T follicular helper cell (primary cell): ENCODE measurements at regions not wholly inside any gene's neighbourhood (a gene's known extent, or its start where the extent isn't known, plus 50 kb on each side); places are given as distances from the start of the nearest gene placed in this dataset.

Experiments used
- DNase-seq: peaks from one replicate; pipeline ENCODE4 v3.0.0-alpha.2; 2020; ENCODE audit warnings: low read depth

GRCh38 chr7:67422601-67423000 lies 426.0 kb downstream of the TYW1 start:
- no peak for DNase-seq

DNA sequence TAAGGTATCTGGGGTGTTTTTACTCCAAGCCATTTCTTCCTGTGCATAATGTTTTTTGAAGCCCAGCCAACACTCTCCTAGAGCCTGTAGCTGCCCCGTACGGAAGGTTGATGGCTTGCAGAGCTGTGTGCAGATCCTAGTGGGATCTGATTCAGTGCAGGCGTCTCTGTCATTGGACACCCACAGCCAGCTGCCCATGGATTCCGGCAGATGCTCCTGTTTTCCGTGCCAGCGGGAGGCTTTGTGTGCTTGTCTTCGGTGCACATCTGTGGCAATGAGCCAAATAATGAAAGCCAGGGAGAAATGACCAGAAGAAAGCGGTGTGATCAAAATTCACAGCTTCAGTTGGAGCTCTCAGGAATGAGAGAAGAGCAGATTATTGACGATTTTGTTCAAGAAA lies 426.4 kb downstream of the TYW1 start:
- no peak for DNase-seq

GRCh38 chr7:67426654-67427053 lies 430.0 kb downstream of the TYW1 start:
- DNase-seq: no peak

GRCh38 chr7:67429735-67430134 lies 433.1 kb downstream of the TYW1 start:
- no peak for DNase-seq

GRCh38 chr7:67432536-67433234 lies 436.1 kb downstream of the TYW1 start:
- DNase-seq: no peak

GRCh38 chr7:67435894-67436535 lies 439.4 kb downstream of the TYW1 start:
- DNase-seq: no peak

DNA sequence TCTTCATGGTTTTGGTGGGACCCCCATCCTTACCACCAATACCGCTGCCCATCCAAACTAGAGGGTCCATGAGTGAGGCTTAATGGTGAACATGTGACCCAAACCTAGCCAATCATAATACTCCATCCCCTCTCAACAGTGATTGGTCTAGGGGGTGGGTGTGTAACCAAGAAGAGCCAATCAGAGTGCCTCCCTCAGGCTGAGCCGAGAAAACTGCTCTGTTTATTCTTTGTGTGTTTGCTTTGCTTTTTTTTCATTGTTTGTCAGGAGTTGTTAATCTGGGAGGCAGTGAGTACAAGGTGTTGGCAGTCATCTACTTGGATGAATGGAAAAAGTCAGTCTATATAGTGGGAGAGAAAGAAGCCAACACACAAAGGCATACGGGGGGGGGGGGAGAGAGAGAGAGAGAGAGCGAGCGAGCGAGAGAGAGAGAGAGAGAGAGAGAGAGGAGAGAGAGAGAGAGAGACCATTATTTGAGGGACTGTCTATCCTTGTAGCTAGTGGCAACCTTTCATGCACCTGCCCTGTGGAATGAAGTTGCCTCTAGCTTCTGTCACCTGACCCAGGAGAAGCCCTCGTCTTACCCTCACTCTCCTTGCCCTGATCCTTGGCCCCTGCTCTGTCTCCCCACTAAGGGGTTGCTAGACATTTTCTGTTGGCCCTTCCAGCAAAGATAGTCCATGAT lies 441.7 kb downstream of the TYW1 start:
- DNase-seq: no peak

- DNase-seq: no peak
Observed at GRCh38 chr7:67438913-67439505, 442.4 kb downstream of the TYW1 start.

DNA sequence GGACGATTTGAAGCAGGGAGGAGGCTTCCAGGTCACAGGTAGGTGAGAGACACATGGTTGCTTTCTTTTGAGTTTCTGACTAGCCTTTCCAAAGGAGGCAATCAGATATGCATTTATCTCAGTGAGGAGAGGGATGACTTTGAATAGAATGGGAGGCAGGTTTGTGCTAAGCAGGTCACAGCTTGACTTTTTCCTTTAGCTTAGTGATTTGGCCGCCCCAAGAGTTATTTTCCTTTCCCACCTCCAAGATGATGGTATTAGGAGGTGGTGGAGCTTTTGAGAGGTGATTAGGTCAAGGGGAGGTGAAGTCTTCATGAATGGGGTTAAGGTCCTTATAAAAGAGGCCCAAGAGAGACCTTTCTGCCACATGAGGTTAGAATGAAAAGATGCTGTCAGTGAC lies 443.7 kb downstream of the TYW1 start:
- no peak for DNase-seq

DNA sequence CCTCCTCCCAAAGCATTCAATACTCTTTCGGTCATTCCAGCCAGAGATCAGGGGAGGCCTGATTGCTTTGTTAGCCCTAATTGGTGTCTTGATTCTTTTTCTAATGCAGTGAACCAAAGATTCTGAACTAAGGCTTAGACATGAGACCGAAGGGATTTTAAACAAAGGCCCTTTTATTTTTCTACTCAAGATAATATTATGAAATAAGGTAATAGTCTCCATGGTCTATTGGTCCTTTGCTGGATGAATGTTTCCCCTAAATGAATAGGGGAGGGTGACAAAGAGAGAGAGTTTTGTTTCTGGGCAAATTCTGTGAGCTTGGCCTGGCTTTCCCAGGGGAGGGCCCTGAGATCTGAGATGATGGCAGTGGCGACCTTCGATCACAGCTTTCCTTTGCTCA lies 449.1 kb downstream of the TYW1 start:
- DNase-seq: no peak

DNA sequence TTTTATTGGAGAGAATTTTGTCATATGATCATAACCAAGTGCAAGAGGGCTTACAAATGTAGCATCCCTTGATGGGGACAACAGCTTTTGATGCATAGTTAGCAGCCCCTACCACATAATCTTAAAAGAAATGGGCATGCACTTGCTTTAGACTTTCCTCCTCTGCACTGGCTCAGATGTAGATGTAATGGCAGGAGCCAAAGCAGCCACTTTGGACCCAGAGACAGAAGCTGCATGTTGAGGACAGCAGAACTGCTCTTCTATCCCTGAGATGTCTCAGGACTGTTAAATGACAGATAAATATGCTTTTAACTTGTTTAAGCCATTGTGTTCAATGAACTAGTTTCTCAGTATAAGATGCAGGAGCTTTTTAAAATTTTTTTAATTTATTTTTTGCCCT lies 450.7 kb downstream of the TYW1 start:
- DNase-seq: no peak

GRCh38 chr7:67448271-67448670 lies 451.6 kb downstream of the TYW1 start:
- no peak for DNase-seq

DNA sequence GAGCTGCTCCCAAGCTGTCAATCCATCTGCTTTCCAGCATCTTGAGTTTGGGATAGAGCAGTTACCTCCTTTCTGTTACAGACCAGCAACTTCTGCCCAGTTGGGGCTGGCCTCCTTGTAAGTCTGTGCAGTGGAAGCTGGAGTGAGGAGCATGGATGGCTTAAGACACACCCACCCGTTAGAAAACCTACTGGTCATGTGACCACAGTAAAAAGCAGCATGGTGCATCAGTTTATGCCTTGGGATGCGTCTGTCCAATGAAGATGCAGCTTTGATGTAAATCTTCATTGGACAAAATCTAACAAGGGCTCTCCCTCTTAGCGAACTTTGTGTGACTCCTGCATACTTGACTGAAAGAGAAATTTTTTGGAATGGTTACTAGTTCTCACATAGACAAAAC lies 453.5 kb downstream of the TYW1 start:
- DNase-seq: no peak

DNA sequence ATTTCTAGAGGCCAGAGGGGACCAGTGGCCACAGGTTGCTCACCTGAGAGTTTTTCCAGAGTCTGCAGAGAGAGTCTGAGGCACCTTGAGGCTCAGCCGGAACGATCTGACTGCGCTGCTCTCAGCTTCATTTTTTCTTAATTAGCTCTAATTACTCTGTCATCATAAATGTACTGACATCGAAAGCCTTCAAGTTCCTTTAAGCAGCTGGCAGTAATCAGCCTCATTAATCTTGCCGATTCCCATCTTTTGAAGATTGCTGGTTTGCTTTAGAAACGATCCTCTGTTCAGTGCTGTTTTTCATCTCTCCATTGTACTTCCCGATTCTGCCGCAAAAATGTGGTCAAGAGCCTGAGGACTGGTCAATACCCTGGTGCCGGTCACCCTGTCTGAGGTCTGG lies 454.7 kb downstream of the TYW1 start:
- no peak for DNase-seq

GRCh38 chr7:67452516-67453026 lies 455.9 kb downstream of the TYW1 start:
- no peak for DNase-seq

DNA sequence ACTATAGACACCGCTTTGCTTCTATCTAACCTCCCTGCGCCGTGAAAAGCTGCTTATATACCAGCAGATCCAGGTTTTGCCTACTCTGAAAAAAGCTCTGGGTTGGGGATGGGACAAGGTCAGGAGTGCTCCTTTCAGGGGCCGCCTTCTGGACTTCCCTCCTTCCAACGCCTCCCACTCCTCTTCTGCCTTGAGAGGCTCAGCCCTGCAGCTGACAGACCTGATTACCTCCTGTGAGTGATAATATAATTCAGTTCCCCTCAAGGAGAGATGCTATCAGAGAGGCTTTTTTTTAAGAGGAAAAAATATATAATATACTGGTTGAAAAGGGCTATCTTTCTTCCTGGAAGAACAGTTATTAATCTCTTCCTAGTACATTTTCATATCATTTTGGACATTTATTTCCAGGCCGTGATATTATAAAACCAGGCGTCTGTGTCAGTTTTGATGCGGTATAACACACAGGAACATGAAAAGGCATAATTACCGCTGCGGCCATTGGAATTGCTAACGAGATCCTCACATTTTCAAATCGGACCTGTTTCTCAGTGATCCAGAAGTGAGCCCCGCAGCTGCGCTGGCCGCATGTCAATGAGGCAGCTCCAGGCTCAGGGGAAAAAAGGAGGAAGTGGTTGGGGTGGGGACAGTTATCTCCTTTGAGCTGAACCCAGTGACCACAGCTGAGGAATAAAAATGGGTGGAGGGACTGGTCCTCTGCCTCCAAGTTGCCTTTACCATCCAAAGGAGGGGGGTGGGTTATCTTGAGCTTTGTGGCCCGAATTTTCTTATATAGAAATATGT lies 457.1 kb downstream of the TYW1 start:
- no peak for DNase-seq

DNA sequence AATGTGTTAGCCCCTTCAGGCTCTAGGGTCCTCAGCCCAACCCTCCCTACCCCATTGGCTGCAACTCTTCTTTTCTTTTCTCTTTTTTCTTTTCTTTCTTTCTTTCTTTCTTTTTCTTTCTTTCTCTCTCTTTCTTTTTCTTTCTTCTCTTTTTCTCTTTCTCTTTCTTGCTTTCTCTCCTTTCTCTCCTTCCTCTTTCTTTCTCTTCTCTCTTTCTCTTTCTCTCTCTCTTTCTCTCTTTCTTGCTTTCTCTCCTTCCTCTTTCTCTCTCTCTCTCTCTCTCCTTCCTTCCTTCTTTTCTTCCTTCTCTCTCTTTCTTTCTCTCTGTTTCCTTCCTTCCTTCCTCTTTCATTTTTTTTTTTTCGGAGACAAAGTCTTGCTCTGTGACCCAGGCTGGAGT lies 458.9 kb downstream of the TYW1 start:
- DNase-seq: no peak

DNA sequence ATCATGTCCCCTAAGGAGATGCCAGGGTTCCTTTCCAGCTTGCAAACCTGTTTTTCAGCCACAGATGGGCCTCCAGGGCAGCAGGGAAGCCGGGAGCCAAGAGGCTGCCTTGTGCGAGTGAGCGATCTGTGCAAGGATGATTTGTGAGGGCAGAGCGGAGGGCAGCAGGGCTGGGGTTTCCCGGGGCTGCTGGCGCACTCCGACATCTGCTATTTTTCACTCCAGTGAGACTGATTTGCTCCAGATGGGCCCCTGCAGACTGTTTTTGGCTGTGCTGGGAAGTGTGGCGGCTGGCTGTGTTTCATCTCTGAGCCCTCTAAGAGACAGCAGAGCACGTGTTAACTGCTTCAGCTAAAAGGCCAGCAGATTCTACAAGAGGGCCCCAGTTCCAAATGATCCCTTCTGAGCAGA lies 466.2 kb downstream of the TYW1 start:
- DNase-seq: no peak

- no peak for DNase-seq
Observed at GRCh38 chr7:67463316-67463715, 466.7 kb downstream of the TYW1 start.

GRCh38 chr7:67463983-67464382 lies 467.4 kb downstream of the TYW1 start:
- no peak for DNase-seq

DNA sequence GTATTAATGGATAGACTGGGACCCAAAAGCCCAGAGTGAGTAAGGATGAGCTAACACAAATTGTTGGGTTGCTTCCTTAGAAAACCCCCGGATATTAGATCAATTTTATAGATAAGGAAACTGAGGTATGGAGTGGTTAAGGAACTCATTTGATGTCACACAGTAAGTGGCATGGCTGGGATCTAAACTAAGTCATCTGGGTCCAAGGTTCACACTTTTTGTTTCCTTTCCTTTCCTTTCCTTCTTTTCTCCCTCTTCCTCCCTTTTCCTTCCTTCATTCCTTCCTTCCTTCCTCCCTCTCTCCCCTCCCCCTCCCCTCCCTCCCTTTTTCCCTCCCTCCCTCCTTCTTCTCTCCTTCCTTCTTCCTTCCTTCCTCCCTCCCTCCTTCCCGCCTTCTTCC lies 469.5 kb downstream of the TYW1 start:
- no peak for DNase-seq

- DNase-seq: no peak
Observed at GRCh38 chr7:67470256-67470751, 473.7 kb downstream of the TYW1 start.
